ENCODE measurements at regions not wholly inside any gene's neighbourhood (a gene's known extent, or its start where the extent isn't known, plus 50 kb on each side); places are given as distances from the start of the nearest gene placed in this dataset.

GRCh38 chrX:99353412-99353811 is 1056.7 kb downstream of the PCDH19 start:
- DNase-seq (ENCODE audit: low spot score), result no peak
- TF ChIP-seq, protein P1, sequence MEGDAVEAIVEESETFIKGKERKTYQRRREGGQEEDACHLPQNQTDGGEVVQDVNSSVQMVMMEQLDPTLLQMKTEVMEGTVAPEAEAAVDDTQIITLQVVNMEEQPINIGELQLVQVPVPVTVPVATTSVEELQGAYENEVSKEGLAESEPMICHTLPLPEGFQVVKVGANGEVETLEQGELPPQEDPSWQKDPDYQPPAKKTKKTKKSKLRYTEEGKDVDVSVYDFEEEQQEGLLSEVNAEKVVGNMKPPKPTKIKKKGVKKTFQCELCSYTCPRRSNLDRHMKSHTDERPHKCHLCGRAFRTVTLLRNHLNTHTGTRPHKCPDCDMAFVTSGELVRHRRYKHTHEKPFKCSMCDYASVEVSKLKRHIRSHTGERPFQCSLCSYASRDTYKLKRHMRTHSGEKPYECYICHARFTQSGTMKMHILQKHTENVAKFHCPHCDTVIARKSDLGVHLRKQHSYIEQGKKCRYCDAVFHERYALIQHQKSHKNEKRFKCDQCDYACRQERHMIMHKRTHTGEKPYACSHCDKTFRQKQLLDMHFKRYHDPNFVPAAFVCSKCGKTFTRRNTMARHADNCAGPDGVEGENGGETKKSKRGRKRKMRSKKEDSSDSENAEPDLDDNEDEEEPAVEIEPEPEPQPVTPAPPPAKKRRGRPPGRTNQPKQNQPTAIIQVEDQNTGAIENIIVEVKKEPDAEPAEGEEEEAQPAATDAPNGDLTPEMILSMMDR (conservative IDR thresholded peaks at IDR 0.05; ENCODE audit: low read depth, low read length), result no peak
- no peak for TF ChIP-seq EZH2 (IDR thresholded peaks at IDR 0.05; ENCODE audit: borderline replicate concordance, low read depth, low read length, poor library complexity, severe bottlenecking)
- H3K27me3 ChIP-seq (replicated peaks; ENCODE audit: insufficient read depth, low read depth, low read length, poor library complexity), result no peaks in the 10 kb centered on the region
- ChIA-PET CTCF (no interaction called here), POLR2A (ENCODE audit: low non-redundant PET) (no interaction called here)
- intact Hi-C loops (cut with micrococcal nuclease; ENCODE audit: unreplicated experiment), result no loop called here
- H3K36me3 ChIP-seq (ENCODE audit: insufficient read depth, low read length, poor library complexity, severe bottlenecking), result no peaks in the 10 kb centered on the region
- no peaks in the 10 kb centered on the region for H3K4me1 ChIP-seq (ENCODE audit: insufficient read depth, low read length, poor library complexity, severe bottlenecking)
- H3K27ac ChIP-seq (ENCODE audit: low read depth, low read length, poor library complexity, severe bottlenecking), result no peak overlapping the region
- no TSS peak for BruUV-seq (replicated peaks)
- no peak overlapping the region for H3K4me3 ChIP-seq (ENCODE audit: low read depth, low read length, poor library complexity, severe bottlenecking)
- H3K9me3 ChIP-seq (ENCODE audit: low read depth, low read length, poor library complexity, severe bottlenecking), result peaks cover 13% of the 10 kb centered on the region

- TF ChIP-seq EZH2 (IDR thresholded peaks at IDR 0.05; ENCODE audit: borderline replicate concordance, low read depth, low read length, poor library complexity, severe bottlenecking), result no peak
- TF ChIP-seq, protein P1 (conservative IDR thresholded peaks at IDR 0.05; ENCODE audit: low read depth, low read length), result no peak
- ChIA-PET CTCF (no interaction called here), POLR2A (ENCODE audit: low non-redundant PET) (no interaction called here)
- no peak overlapping the region for H3K4me3 ChIP-seq (ENCODE audit: low read depth, low read length, poor library complexity, severe bottlenecking)
- H3K9me3 ChIP-seq (ENCODE audit: low read depth, low read length, poor library complexity, severe bottlenecking), result peaks cover 12% of the 10 kb centered on the region
- DNase-seq (ENCODE audit: low spot score), result no peak
- BruUV-seq (replicated peaks), result no TSS peak
- intact Hi-C loops (cut with micrococcal nuclease; ENCODE audit: unreplicated experiment), result no loop called here
- no peaks in the 10 kb centered on the region for H3K4me1 ChIP-seq (ENCODE audit: insufficient read depth, low read length, poor library complexity, severe bottlenecking)
- no peaks in the 10 kb centered on the region for H3K27me3 ChIP-seq (replicated peaks; ENCODE audit: insufficient read depth, low read depth, low read length, poor library complexity)
- H3K27ac ChIP-seq (ENCODE audit: low read depth, low read length, poor library complexity, severe bottlenecking), result no peak overlapping the region
- no peaks in the 10 kb centered on the region for H3K36me3 ChIP-seq (ENCODE audit: insufficient read depth, low read length, poor library complexity, severe bottlenecking)
These were observed 1061.8 kb downstream of the PCDH19 start for GRCh38 chrX:99348256-99348655.

DNA sequence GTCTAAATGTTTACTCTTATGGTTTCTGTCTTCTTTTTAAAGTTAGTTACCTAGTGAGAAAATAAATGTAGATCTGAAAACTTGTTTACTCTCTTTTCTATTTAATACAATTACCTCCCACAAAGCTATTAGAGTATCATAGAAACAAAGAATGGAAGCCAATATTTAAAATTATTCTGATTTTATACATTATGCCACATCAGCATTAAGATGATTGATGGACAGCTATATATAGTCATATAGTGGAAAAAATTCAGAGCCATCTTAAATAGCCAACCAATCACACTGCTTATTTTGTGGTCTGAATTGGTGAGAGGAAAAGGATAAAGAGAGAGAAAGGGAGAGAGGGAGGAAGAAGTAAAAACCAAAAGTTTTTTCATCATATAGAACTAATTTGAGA is 1101.8 kb downstream of the PCDH19 start:
- POLR2A ChIA-PET (ENCODE audit: low non-redundant PET), result no interaction called here
- H3K27ac ChIP-seq (ENCODE audit: low read depth, low read length, poor library complexity, severe bottlenecking), result no peak overlapping the region
- CTCF ChIA-PET, result no interaction called here
- intact Hi-C loops (cut with micrococcal nuclease; ENCODE audit: unreplicated experiment), result loop anchor here (10.0 kb wide), 1 partner anchor 1106 kb away; the partner anchor contains the start of gene PCDH19
- no peak overlapping the region for H3K4me3 ChIP-seq (ENCODE audit: low read depth, low read length, poor library complexity, severe bottlenecking)
- no peaks in the 10 kb centered on the region for H3K36me3 ChIP-seq (ENCODE audit: insufficient read depth, low read length, poor library complexity, severe bottlenecking)
- no peak for DNase-seq (ENCODE audit: low spot score)
- no TSS peak for BruUV-seq (replicated peaks)
- H3K9me3 ChIP-seq (ENCODE audit: low read depth, low read length, poor library complexity, severe bottlenecking), result no peaks in the 10 kb centered on the region
- no peaks in the 10 kb centered on the region for H3K4me1 ChIP-seq (ENCODE audit: insufficient read depth, low read length, poor library complexity, severe bottlenecking)
- no peak for TF ChIP-seq EZH2 (IDR thresholded peaks at IDR 0.05; ENCODE audit: borderline replicate concordance, low read depth, low read length, poor library complexity, severe bottlenecking)
- TF ChIP-seq, protein P1 (conservative IDR thresholded peaks at IDR 0.05; ENCODE audit: low read depth, low read length), result no peak
- no peaks in the 10 kb centered on the region for H3K27me3 ChIP-seq (replicated peaks; ENCODE audit: insufficient read depth, low read depth, low read length, poor library complexity)

Data from A673 (cell line).